ENCODE measurements at regions not wholly inside any gene's neighbourhood (a gene's known extent, or its start where the extent isn't known, plus 50 kb on each side); places are given as distances from the start of the nearest gene placed in this dataset.

GRCh38 chr12:105951732-105952131 is 187.0 kb downstream of the NUAK1 start:
- TF ChIP-seq, protein P1, sequence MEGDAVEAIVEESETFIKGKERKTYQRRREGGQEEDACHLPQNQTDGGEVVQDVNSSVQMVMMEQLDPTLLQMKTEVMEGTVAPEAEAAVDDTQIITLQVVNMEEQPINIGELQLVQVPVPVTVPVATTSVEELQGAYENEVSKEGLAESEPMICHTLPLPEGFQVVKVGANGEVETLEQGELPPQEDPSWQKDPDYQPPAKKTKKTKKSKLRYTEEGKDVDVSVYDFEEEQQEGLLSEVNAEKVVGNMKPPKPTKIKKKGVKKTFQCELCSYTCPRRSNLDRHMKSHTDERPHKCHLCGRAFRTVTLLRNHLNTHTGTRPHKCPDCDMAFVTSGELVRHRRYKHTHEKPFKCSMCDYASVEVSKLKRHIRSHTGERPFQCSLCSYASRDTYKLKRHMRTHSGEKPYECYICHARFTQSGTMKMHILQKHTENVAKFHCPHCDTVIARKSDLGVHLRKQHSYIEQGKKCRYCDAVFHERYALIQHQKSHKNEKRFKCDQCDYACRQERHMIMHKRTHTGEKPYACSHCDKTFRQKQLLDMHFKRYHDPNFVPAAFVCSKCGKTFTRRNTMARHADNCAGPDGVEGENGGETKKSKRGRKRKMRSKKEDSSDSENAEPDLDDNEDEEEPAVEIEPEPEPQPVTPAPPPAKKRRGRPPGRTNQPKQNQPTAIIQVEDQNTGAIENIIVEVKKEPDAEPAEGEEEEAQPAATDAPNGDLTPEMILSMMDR (IDR thresholded peaks at IDR 0.05) = no peak
- no peak for TF ChIP-seq POLR2A (IDR thresholded peaks at IDR 0.05)

Measured in uterus (tissue), 2 donors.